DOHH2 (cell line): ENCODE measurements at regions not wholly inside any gene's neighbourhood (a gene's known extent, or its start where the extent isn't known, plus 50 kb on each side); places are given as distances from the start of the nearest gene placed in this dataset.

Experiments used
- H3F3A ChIP-seq: fragments of 200-600 bp; sonication (generic), shearing (Covaris generic); 2 replicates; pipeline ENCODE4 v1.6.0; 2016; ENCODE audit warnings: antibody characterized with exemption, mild to moderate bottlenecking; ENCODE audit not compliant: control insufficient read depth, insufficient read depth
- H3K27ac ChIP-seq: fragments of 200-600 bp; sonication (generic); 2 replicates; pipeline ENCODE4 v1.5.1; 2014; ENCODE audit warnings: low read depth, mild to moderate bottlenecking, low read length, moderate library complexity
- H3K27me3 ChIP-seq: fragments of 200-600 bp; sonication (generic); 2 replicates; pipeline ENCODE4 v1.6.1; 2014; ENCODE audit warnings: mild to moderate bottlenecking, low read length, mixed read lengths; ENCODE audit not compliant: control insufficient read depth
- H3K36me3 ChIP-seq: fragments of 200-600 bp; sonication (generic); 2 replicates; pipeline ENCODE4 v1.6.1; 2014; ENCODE audit warnings: mild to moderate bottlenecking, low read length, moderate library complexity, mixed read lengths; ENCODE audit not compliant: control insufficient read depth
- H3K4me1 ChIP-seq: fragments of 200-600 bp; sonication (generic); 2 replicates; pipeline ENCODE4 v1.6.1; 2014; ENCODE audit warnings: mild to moderate bottlenecking, low read length, mixed read lengths; ENCODE audit not compliant: control insufficient read depth
- H3K4me2 ChIP-seq: fragments of 200-600 bp; sonication (generic); 2 replicates; pipeline ENCODE4 v1.6.0; 2014; ENCODE audit warnings: mild to moderate bottlenecking, low read length, moderate library complexity
- H3K4me3 ChIP-seq: fragments of 200-600 bp; sonication (generic); 2 replicates; pipeline ENCODE4 v1.5.1; 2014; ENCODE audit warnings: mild to moderate bottlenecking, low read length, mixed read lengths
- H3K79me2 ChIP-seq: fragments of 200-600 bp; sonication (generic); 2 replicates; pipeline ENCODE4 v1.6.1; 2014; ENCODE audit warnings: mild to moderate bottlenecking, low read length, mixed read lengths; ENCODE audit not compliant: control insufficient read depth
- H3K9me2 ChIP-seq: fragments of 200-600 bp; sonication (generic); replicated peaks from 2 replicates; pipeline ENCODE4 v1.6.1; 2014; ENCODE audit warnings: mild to moderate bottlenecking, low read length, mixed read lengths; ENCODE audit not compliant: control insufficient read depth
- H3K9me3 ChIP-seq: fragments of 200-600 bp; sonication (generic); 2 replicates; pipeline ENCODE4 v1.6.1; 2014; ENCODE audit warnings: antibody characterized with exemption, low read length, mixed read lengths; ENCODE audit not compliant: control insufficient read depth, insufficient read depth
- H4K20me1 ChIP-seq: fragments of 200-600 bp; sonication (generic); 2 replicates; pipeline ENCODE4 v1.6.0; 2014; ENCODE audit warnings: low read depth, mild to moderate bottlenecking, antibody characterized with exemption, low read length, moderate library complexity; ENCODE audit not compliant: control insufficient read depth, insufficient read depth
- CTCF ChIP-seq: fragments of 200-600 bp; sonication (generic); IDR thresholded peaks from one replicate; pipeline ENCODE4 v1.5.1; 2014; ENCODE audit warnings: antibody characterized with exemption, mild to moderate bottlenecking, low read depth, low read length; ENCODE audit not compliant: poor library complexity, severe bottlenecking
- EZH2phosphoT487 ChIP-seq: fragments of 200-600 bp; sonication (generic); IDR thresholded peaks from 2 replicates; pipeline ENCODE4 v1.6.1; 2017; ENCODE audit warnings: borderline replicate concordance, mild to moderate bottlenecking, antibody characterized with exemption, low read length, moderate library complexity, mixed read lengths

DNA sequence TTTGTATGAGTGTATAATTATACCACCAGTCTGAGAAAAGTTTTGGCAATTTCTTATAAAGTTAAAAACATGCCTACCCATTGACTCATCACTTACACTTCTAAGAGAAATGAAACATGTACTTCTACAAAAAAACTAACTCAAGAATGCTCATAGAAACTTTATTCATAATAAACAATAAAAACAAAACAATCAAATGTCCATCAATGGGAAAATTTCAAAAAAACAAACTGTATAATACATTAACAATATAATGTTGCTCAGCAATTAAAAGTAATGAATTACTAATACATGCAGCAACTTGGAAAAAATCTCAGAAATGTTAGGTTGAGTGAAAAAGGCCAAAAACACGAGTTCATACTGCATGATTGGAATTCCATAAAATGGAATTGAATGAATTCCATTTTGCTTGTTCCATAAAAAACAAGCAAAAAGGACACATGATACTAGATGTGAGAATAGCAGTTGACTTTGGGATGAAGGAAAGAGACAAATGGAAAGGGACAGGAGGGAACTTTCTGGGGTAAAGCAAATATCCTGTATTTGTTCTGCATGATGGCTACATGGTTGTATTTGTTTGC is 726.6 kb downstream of the RFPL4B start:
- no peak for TF ChIP-seq CTCF
- no peak for TF ChIP-seq EZH2phosphoT487
- no peak overlapping the region for H3K4me2 ChIP-seq
- no peaks in the 10 kb centered on the region for H3K9me3 ChIP-seq
- H3F3A ChIP-seq = no peaks in the 10 kb centered on the region
- no peaks in the 10 kb centered on the region for H3K27me3 ChIP-seq
- H3K4me1 ChIP-seq = no peaks in the 10 kb centered on the region
- H3K27ac ChIP-seq = no peak overlapping the region
- H3K36me3 ChIP-seq = no peaks in the 10 kb centered on the region
- H4K20me1 ChIP-seq = no peaks in the 10 kb centered on the region
- H3K9me2 ChIP-seq = no peaks in the 10 kb centered on the region
- no peaks in the 10 kb centered on the region for H3K79me2 ChIP-seq
- H3K4me3 ChIP-seq = no peak overlapping the region

DNA sequence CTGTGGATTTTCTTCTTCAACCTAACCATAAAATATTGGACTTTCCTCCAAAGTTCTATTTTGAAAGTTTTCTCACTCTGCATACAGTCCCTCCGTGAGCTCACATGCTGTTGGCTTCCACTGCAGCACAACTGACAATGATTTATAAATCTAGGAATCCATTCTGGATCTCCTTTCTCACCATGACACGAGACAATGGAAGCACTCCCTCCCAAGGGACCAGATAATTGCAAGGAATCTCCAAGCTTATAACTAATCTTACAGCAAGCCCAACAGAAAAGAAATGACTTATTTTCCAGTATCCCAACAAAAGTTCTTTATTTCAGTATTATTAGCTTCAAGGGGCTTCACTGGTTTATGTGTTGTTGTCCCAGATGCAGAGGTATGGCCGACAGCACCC is 729.0 kb downstream of the RFPL4B start:
- H3K4me1 ChIP-seq = no peaks in the 10 kb centered on the region
- no peak overlapping the region for H3K4me2 ChIP-seq
- no peaks in the 10 kb centered on the region for H3F3A ChIP-seq
- no peak overlapping the region for H3K27ac ChIP-seq
- no peaks in the 10 kb centered on the region for H4K20me1 ChIP-seq
- TF ChIP-seq EZH2phosphoT487 (no peak), CTCF (no peak)
- H3K27me3 ChIP-seq = no peaks in the 10 kb centered on the region
- H3K9me3 ChIP-seq = no peaks in the 10 kb centered on the region
- H3K79me2 ChIP-seq = no peaks in the 10 kb centered on the region
- no peaks in the 10 kb centered on the region for H3K9me2 ChIP-seq
- no peak overlapping the region for H3K4me3 ChIP-seq
- no peaks in the 10 kb centered on the region for H3K36me3 ChIP-seq

GRCh38 chr6:113076816-113077215 is 729.7 kb downstream of the RFPL4B start:
- Histone ChIP-seq H3K27me3 (no peaks in the 10 kb centered on the region), H3K4me2 (no peak overlapping the region), H3K36me3 (no peaks in the 10 kb centered on the region), H3K27ac (no peak overlapping the region), H3F3A (no peaks in the 10 kb centered on the region), H3K4me1 (no peaks in the 10 kb centered on the region), H3K9me2 (no peaks in the 10 kb centered on the region), H3K79me2 (no peaks in the 10 kb centered on the region), H3K4me3 (no peak overlapping the region), H4K20me1 (no peaks in the 10 kb centered on the region), H3K9me3 (no peaks in the 10 kb centered on the region)
- TF ChIP-seq EZH2phosphoT487 (no peak), CTCF (no peak)

DNA sequence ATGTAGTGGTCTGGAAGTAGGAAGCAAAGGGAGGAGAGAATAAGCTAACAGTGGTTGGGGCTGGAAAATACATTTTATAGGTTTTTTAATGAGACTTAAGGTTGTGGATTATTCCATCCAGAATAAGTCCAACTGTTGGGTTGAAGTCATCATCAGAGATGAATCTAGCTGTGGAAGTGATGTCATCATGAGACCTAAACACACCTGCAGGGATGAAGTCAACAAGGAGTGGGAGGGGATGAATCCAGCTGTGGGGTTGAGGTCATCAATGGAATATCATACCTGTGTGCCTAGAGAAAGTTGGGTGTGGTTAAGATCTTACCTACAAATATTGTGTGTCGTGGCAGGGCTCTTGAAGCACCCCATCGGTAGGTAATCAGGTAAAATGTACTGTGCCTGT is 730.7 kb downstream of the RFPL4B start:
- H3K9me3 ChIP-seq = no peaks in the 10 kb centered on the region
- H4K20me1 ChIP-seq = no peaks in the 10 kb centered on the region
- no peaks in the 10 kb centered on the region for H3K4me1 ChIP-seq
- H3F3A ChIP-seq = no peaks in the 10 kb centered on the region
- H3K79me2 ChIP-seq = no peaks in the 10 kb centered on the region
- H3K36me3 ChIP-seq = no peaks in the 10 kb centered on the region
- H3K4me2 ChIP-seq = no peak overlapping the region
- no peak overlapping the region for H3K4me3 ChIP-seq
- no peak for TF ChIP-seq EZH2phosphoT487
- TF ChIP-seq CTCF = no peak
- H3K9me2 ChIP-seq = no peaks in the 10 kb centered on the region
- H3K27ac ChIP-seq = no peak overlapping the region
- no peaks in the 10 kb centered on the region for H3K27me3 ChIP-seq
